Prostate gland (tissue), 1 donor: ENCODE measurements at regions not wholly inside any gene's neighbourhood (a gene's known extent, or its start where the extent isn't known, plus 50 kb on each side); places are given as distances from the start of the nearest gene placed in this dataset.

Source experiments
- POLR2A ChIP-seq: fragments of 450-650 bp; IDR thresholded peaks from one replicate; pipeline ENCODE4 v1.6.1; 2016; ENCODE audit warnings: antibody characterized with exemption, mild to moderate bottlenecking
- POLR2AphosphoS5 ChIP-seq: sonication (generic); formaldehyde crosslinking; IDR thresholded peaks from one replicate; pipeline ENCODE4 v1.6.1; 2017; ENCODE audit warnings: antibody characterized with exemption

GRCh38 chr11:112322173-112322790 is 61.6 kb upstream of the PLET1 start:
- TF ChIP-seq POLR2AphosphoS5 (no peak), POLR2A (no peak)
